Stomach smooth muscle (tissue), 2 donors: ENCODE measurements at regions not wholly inside any gene's neighbourhood (a gene's known extent, or its start where the extent isn't known, plus 50 kb on each side); places are given as distances from the start of the nearest gene placed in this dataset.

Source experiments
- H3K27ac ChIP-seq: one replicate; pipeline ENCODE4 v1.7.0; 2013; ENCODE audit warnings: mild to moderate bottlenecking, low read length, inconsistent platforms
- H3K27me3 ChIP-seq, 2 donors: one replicate each; pipeline ENCODE4 v1.7.0; 2013; ENCODE audit warnings: low read length in 2 of 2; ENCODE audit not compliant: insufficient read depth in 2 of 2, control insufficient read depth in 1 of 2
- H3K36me3 ChIP-seq, 2 donors: one replicate each; pipeline ENCODE4 v1.7.0; 2013; ENCODE audit warnings: low read length in 2 of 2; ENCODE audit not compliant: control insufficient read depth in 2 of 2, insufficient read depth in 2 of 2
- H3K4me1 ChIP-seq: one replicate; pipeline ENCODE4 v1.7.0; 2013; ENCODE audit warnings: low read length; ENCODE audit not compliant: control insufficient read depth, insufficient read depth
- H3K4me3 ChIP-seq, 2 donors: one replicate each; pipeline ENCODE4 v1.7.0; 2013; ENCODE audit warnings: low read length in 2 of 2
- H3K9ac ChIP-seq, 2 donors: one replicate each; pipeline ENCODE4 v1.7.0; 2013; ENCODE audit warnings: low read length in 2 of 2, mild to moderate bottlenecking in 1 of 2
- H3K9me3 ChIP-seq, 2 donors: one replicate each; pipeline ENCODE4 v1.7.0; 2013; ENCODE audit warnings: low read length in 2 of 2; ENCODE audit not compliant: control insufficient read depth in 2 of 2
- donor health status: healthy.
- donor health status: Pancreatic carcinoma.

DNA sequence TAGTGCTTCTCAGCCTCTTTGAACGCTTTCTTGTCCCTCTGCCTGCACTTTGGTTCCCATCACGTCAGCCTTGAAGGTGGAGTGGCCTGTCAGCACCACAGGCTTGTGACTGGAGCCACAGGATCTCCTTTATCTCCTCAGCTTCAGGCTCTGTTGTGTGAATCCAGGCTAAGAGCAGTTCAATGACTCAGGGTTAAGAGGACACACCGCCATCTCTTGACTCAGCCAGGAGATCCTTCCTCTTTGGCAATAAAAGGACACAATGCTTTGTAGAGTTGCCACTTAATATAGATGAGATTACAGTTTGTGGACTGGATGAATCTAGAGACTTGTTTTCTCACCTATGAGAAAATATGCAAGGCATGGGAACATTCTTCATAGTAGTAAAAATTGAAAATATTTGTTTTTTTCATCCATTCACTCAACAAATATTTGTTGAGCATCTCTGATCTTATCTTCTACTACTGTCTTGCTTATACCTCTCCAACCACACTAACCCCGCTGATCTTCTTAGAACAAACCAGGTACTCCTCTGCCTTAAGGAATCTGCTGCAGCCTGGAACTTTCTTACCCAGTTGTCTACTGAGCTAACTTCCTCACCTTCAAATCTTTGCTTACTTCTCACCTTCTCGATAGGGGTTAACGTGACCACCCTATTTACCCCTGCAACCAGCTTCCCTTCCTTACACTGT, 62.3 kb downstream of the UCHL1 start:
- Histone ChIP-seq H3K9ac (no peak overlapping the region), H3K27ac (no peak overlapping the region), H3K27me3 (no peaks in the 10 kb centered on the region), H3K4me3 (no peak overlapping the region), H3K9me3 (peaks cover 0 to 3% of the 10 kb centered on the region in 2 donors), H3K4me1 (no peaks in the 10 kb centered on the region), H3K36me3 (no peaks in the 10 kb centered on the region)

GRCh38 chr4:41319553-41319952, 62.8 kb downstream of the UCHL1 start:
- Histone ChIP-seq H3K4me1 (no peaks in the 10 kb centered on the region), H3K9me3 (peaks cover 0 to 3% of the 10 kb centered on the region in 2 donors), H3K9ac (no peak overlapping the region), H3K36me3 (no peaks in the 10 kb centered on the region), H3K27ac (no peak overlapping the region), H3K4me3 (no peak overlapping the region), H3K27me3 (no peaks in the 10 kb centered on the region)

DNA sequence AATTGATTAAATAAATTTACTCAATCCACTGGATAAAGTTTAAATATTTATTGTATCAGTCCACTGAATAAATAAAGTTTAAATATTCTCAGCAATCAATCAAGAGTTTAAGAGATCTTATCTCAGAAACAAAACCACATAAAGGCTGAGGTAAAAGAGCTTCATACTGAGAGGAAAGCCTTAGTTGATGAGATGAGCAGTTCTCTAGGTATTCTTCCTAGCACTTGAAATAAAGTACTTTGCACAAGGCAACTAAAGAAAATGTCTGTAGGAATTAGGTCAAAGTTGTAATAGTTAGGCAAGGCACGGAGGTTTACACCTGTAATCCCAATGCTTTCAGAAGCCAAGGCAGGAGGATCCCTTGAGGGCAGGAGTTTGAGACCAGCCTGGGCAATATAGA, 63.5 kb downstream of the UCHL1 start:
- peaks cover 0 to 3% of the 10 kb centered on the region in 2 donors for H3K9me3 ChIP-seq
- no peaks in the 10 kb centered on the region for H3K27me3 ChIP-seq
- no peak overlapping the region for H3K4me3 ChIP-seq
- no peaks in the 10 kb centered on the region for H3K4me1 ChIP-seq
- H3K36me3 ChIP-seq = no peaks in the 10 kb centered on the region
- H3K27ac ChIP-seq = no peak overlapping the region
- H3K9ac ChIP-seq = no peak overlapping the region

DNA sequence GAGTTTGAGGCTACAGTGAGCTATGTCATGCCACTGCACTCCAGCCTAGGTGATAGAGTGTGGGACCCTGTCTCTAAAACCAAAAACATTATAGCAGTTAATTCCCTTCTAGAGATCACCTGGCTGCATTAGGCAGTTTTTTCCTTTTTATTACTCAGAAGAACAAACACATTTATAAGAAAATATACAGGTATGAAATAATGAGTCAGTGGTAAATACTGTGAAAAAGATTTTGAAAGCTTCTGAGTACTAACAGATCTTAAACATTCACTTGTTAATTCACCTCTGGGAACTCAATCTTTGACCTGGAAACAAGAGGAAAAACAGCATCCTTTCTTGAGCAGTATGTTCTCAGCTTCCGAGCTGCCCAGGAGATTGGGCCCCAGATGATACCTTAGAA, 64.1 kb downstream of the UCHL1 start:
- peaks cover 0 to 3% of the 10 kb centered on the region in 2 donors for H3K9me3 ChIP-seq
- no peak overlapping the region for H3K27ac ChIP-seq
- no peaks in the 10 kb centered on the region for H3K27me3 ChIP-seq
- no peak overlapping the region for H3K9ac ChIP-seq
- no peaks in the 10 kb centered on the region for H3K4me1 ChIP-seq
- no peaks in the 10 kb centered on the region for H3K36me3 ChIP-seq
- no peak overlapping the region for H3K4me3 ChIP-seq

- no peaks in the 10 kb centered on the region for H3K27me3 ChIP-seq
These were observed 64.7 kb downstream of the UCHL1 start for GRCh38 chr4:41321216-41321945.

DNA sequence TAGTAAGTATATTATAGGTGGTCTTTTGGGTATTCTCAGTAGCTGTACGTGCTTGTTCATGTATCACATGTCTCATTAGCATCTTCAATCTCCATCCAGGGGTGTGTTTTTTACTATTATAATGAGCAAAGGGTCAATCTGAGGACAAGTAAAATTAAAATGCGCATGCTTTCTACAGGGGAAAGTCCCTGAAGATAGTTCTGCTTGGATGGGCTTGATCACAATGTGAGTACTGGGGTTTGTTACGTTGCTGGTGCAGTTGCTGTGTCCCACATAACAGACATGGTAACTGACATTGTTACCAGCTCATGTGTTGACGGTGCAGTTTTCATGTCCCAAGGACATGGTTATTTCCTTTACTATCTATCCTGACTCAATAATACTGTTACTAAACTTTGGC, 65.9 kb downstream of the UCHL1 start:
- Histone ChIP-seq H3K4me1 (no peaks in the 10 kb centered on the region), H3K4me3 (no peak overlapping the region), H3K36me3 (no peaks in the 10 kb centered on the region), H3K27ac (no peak overlapping the region), H3K27me3 (no peaks in the 10 kb centered on the region), H3K9me3 (no peaks in the 10 kb centered on the region), H3K9ac (no peak overlapping the region)

More at GRCh38 chr4:41321216-41321945, 64.7 kb downstream of the UCHL1 start:
- Histone ChIP-seq H3K9me3 (peaks cover 0 to 3% of the 10 kb centered on the region in 2 donors), H3K4me3 (no peak overlapping the region), H3K9ac (no peak overlapping the region), H3K27ac (no peak overlapping the region), H3K36me3 (no peaks in the 10 kb centered on the region), H3K4me1 (no peaks in the 10 kb centered on the region)

GRCh38 chr4:41323179-41323578, 66.5 kb downstream of the UCHL1 start:
- no peak overlapping the region for H3K4me3 ChIP-seq
- H3K36me3 ChIP-seq = no peaks in the 10 kb centered on the region
- H3K9me3 ChIP-seq = no peaks in the 10 kb centered on the region
- H3K27ac ChIP-seq = no peak overlapping the region
- no peaks in the 10 kb centered on the region for H3K4me1 ChIP-seq
- H3K9ac ChIP-seq = no peak overlapping the region
- H3K27me3 ChIP-seq = no peaks in the 10 kb centered on the region

GRCh38 chr4:41323706-41324105, 67.0 kb downstream of the UCHL1 start:
- Histone ChIP-seq H3K27ac (no peak overlapping the region), H3K9ac (no peak overlapping the region), H3K4me3 (no peak overlapping the region), H3K9me3 (no peaks in the 10 kb centered on the region), H3K4me1 (no peaks in the 10 kb centered on the region), H3K36me3 (no peaks in the 10 kb centered on the region), H3K27me3 (no peaks in the 10 kb centered on the region)

DNA sequence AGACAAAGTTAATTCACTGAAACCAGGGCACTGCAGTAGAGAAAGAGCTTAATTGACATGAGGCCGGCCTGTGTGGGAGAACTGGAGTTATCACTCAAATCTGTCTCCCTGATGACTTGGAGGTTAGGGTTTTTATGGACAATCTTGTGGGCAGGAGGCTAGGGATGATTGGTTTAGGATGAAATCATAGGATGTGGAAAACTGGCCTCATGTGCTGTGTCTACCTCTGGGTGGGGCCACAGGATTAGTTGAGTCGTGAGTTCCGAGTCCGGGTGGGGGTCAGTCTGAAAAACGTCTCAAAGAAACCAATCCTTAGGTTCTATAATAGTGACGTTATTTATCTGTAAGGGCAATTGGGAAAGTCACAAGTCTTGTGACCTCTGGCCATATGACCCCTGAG, 68.1 kb downstream of the UCHL1 start:
- no peaks in the 10 kb centered on the region for H3K9me3 ChIP-seq
- no peak overlapping the region for H3K27ac ChIP-seq
- no peaks in the 10 kb centered on the region for H3K4me1 ChIP-seq
- no peak overlapping the region for H3K9ac ChIP-seq
- no peaks in the 10 kb centered on the region for H3K36me3 ChIP-seq
- no peaks in the 10 kb centered on the region for H3K27me3 ChIP-seq
- H3K4me3 ChIP-seq = no peak overlapping the region

DNA sequence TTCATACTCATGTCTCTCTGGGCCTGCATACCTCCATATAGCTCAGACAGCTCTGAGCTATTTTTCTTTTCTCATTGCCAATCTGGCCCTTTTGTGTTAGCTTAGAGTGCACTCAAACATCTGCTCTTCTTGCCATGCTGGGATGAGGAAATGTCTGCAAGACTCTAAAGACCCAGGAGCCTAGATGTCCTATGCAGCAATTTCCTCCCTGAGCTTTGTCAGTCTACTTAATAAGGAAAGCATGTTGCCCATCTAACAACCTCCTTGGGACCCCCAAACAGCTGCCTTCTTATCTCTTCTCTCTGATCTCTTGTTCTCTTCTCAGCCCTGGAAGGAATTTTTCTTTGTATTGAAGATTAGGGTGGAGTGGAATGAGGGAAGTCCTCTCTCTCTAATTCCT, 69.2 kb downstream of the UCHL1 start:
- no peaks in the 10 kb centered on the region for H3K4me1 ChIP-seq
- H3K9me3 ChIP-seq = no peaks in the 10 kb centered on the region
- no peaks in the 10 kb centered on the region for H3K36me3 ChIP-seq
- no peak overlapping the region for H3K4me3 ChIP-seq
- H3K27me3 ChIP-seq = no peaks in the 10 kb centered on the region
- no peak overlapping the region for H3K9ac ChIP-seq
- no peak overlapping the region for H3K27ac ChIP-seq

- no peaks in the 10 kb centered on the region for H3K36me3 ChIP-seq
- no peaks in the 10 kb centered on the region for H3K4me1 ChIP-seq
- no peaks in the 10 kb centered on the region for H3K9me3 ChIP-seq
These were observed 70.0 kb downstream of the UCHL1 start for GRCh38 chr4:41326776-41327175.

More at GRCh38 chr4:41326776-41327175, 70.0 kb downstream of the UCHL1 start:
- H3K27me3 ChIP-seq = no peaks in the 10 kb centered on the region
- H3K4me3 ChIP-seq = no peak overlapping the region
- H3K9ac ChIP-seq = no peak overlapping the region
- no peak overlapping the region for H3K27ac ChIP-seq
